ENCODE measurements at regions not wholly inside any gene's neighbourhood (a gene's known extent, or its start where the extent isn't known, plus 50 kb on each side); places are given as distances from the start of the nearest gene placed in this dataset.

GRCh38 chr1:183720028-183720427, 66.9 kb upstream of the APOBEC4 start:
- DNase-seq (ENCODE audit: low spot score): no peak
- no peaks in the 10 kb centered on the region for H3K36me3 ChIP-seq (ENCODE audit: control insufficient read depth in 4 of 4, insufficient read depth in 3 of 4, low read depth in 1 of 4, low read length in 3 of 4)
- H3K4me1 ChIP-seq (ENCODE audit: control insufficient read depth in 4 of 4, insufficient read depth in 4 of 4, low read length in 3 of 4): no peaks in the 10 kb centered on the region
- H3K27ac ChIP-seq (ENCODE audit: low read depth in 1 of 2, low read length in 2 of 2): no peak overlapping the region
- H3K27me3 ChIP-seq (ENCODE audit: control insufficient read depth in 4 of 4, insufficient read depth in 4 of 4, low read length in 3 of 4): no peaks in the 10 kb centered on the region
- TF ChIP-seq, protein P1, sequence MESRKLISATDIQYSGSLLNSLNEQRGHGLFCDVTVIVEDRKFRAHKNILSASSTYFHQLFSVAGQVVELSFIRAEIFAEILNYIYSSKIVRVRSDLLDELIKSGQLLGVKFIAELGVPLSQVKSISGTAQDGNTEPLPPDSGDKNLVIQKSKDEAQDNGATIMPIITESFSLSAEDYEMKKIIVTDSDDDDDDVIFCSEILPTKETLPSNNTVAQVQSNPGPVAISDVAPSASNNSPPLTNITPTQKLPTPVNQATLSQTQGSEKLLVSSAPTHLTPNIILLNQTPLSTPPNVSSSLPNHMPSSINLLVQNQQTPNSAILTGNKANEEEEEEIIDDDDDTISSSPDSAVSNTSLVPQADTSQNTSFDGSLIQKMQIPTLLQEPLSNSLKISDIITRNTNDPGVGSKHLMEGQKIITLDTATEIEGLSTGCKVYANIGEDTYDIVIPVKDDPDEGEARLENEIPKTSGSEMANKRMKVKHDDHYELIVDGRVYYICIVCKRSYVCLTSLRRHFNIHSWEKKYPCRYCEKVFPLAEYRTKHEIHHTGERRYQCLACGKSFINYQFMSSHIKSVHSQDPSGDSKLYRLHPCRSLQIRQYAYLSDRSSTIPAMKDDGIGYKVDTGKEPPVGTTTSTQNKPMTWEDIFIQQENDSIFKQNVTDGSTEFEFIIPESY (IDR thresholded peaks at IDR 0.05): no peak
- TF ChIP-seq HNF4A (conservative IDR thresholded peaks at IDR 0.05): no peak
- TF ChIP-seq MAX (IDR thresholded peaks at IDR 0.05): no peak
- no peak for TF ChIP-seq RXRA (IDR thresholded peaks at IDR 0.05)
- TF ChIP-seq FOXA2 (IDR thresholded peaks at IDR 0.05): no peak
- TF ChIP-seq TAF1 (conservative IDR thresholded peaks at IDR 0.05): no peak
- no peak for TF ChIP-seq ATF3 (IDR thresholded peaks at IDR 0.05)
- no peak for TF ChIP-seq EGR1 (IDR thresholded peaks at IDR 0.05; ENCODE audit: low read depth in 2 of 2)
- no peak for TF ChIP-seq CTCF (IDR thresholded peaks at IDR 0.05; ENCODE audit: low read depth, low read length, missing input control)
- no peak for TF ChIP-seq RAD21 (IDR thresholded peaks at IDR 0.05)
- no peak for TF ChIP-seq SP1 (IDR thresholded peaks at IDR 0.05)
- TF ChIP-seq GABPA (IDR thresholded peaks at IDR 0.05 in 1 of 2, conservative IDR thresholded peaks at IDR 0.05 in 1 of 2): no peak
- TF ChIP-seq JUND (IDR thresholded peaks at IDR 0.05): no peak
- TF ChIP-seq YY1 (IDR thresholded peaks at IDR 0.05): no peak
- TF ChIP-seq NR2F2 (IDR thresholded peaks at IDR 0.05): no peak
- 93% methylated on average over 3 of the region's 3 CpGs for WGBS
- no peak overlapping the region for H3K9ac ChIP-seq (ENCODE audit: low read depth in 1 of 2, low read length in 2 of 2)
- no peaks in the 10 kb centered on the region for H3K9me3 ChIP-seq (ENCODE audit: control insufficient read depth in 4 of 4, low read length in 3 of 4)
- no peak overlapping the region for H3K4me3 ChIP-seq (ENCODE audit: low read depth in 1 of 3, low read length in 3 of 3)

DNA sequence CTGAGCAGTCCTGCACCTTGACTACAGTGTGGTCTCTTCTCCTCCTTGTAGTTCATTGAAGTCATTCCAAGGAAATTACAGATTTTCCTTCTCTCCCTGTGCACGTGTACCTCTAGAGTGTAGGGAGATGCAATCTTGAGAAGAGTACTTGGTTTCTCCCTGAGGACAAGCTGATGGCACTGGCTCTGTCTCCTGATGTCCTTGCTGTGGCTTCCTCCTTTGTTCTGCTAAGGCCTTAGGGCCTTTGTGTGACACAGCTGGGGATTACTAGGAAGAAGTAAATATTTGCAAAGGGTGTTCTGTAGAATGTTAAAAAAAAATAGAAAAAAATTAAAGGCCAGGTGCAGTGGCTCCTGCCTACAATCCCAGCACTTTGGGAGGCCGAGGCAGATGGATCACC, 66.2 kb upstream of the APOBEC4 start:
- 78% methylated on average over 2 of the region's 2 CpGs for WGBS

More for the DNA sequence above, 66.2 kb upstream of the APOBEC4 start:
- H3K36me3 ChIP-seq (ENCODE audit: control insufficient read depth in 4 of 4, insufficient read depth in 3 of 4, low read depth in 1 of 4, low read length in 3 of 4): no peaks in the 10 kb centered on the region
- H3K4me3 ChIP-seq (ENCODE audit: low read depth in 1 of 3, low read length in 3 of 3): no peak overlapping the region
- TF ChIP-seq SP1 (IDR thresholded peaks at IDR 0.05): no peak
- TF ChIP-seq ATF3 (IDR thresholded peaks at IDR 0.05): no peak
- no peak for TF ChIP-seq RXRA (IDR thresholded peaks at IDR 0.05)
- no peak for TF ChIP-seq JUND (IDR thresholded peaks at IDR 0.05)
- no peak for TF ChIP-seq FOXA1 (IDR thresholded peaks at IDR 0.05)
- no peak for TF ChIP-seq HNF4G (IDR thresholded peaks at IDR 0.05)
- no peak for TF ChIP-seq REST (IDR thresholded peaks at IDR 0.05)
- TF ChIP-seq RAD21 (IDR thresholded peaks at IDR 0.05): no peak
- no peak for TF ChIP-seq CTCF (IDR thresholded peaks at IDR 0.05; ENCODE audit: low read depth, low read length, missing input control)
- no peak for TF ChIP-seq FOXA2 (IDR thresholded peaks at IDR 0.05)
- TF ChIP-seq GABPA (IDR thresholded peaks at IDR 0.05 in 1 of 2, conservative IDR thresholded peaks at IDR 0.05 in 1 of 2): no peak
- TF ChIP-seq TAF1 (conservative IDR thresholded peaks at IDR 0.05): no peak
- TF ChIP-seq YY1 (IDR thresholded peaks at IDR 0.05): no peak
- no peak for TF ChIP-seq EGR1 (IDR thresholded peaks at IDR 0.05; ENCODE audit: low read depth in 2 of 2)
- TF ChIP-seq MAX (IDR thresholded peaks at IDR 0.05): no peak
- no peak for TF ChIP-seq HNF4A (conservative IDR thresholded peaks at IDR 0.05)
- no peak for TF ChIP-seq NR2F2 (IDR thresholded peaks at IDR 0.05)
- TF ChIP-seq, protein P1 (IDR thresholded peaks at IDR 0.05): no peak
- H3K4me1 ChIP-seq (ENCODE audit: control insufficient read depth in 4 of 4, insufficient read depth in 4 of 4, low read length in 3 of 4): no peaks in the 10 kb centered on the region
- DNase-seq (ENCODE audit: low spot score): no peak
- no peak overlapping the region for H3K27ac ChIP-seq (ENCODE audit: low read depth in 1 of 2, low read length in 2 of 2)
- H3K9me3 ChIP-seq (ENCODE audit: control insufficient read depth in 4 of 4, low read length in 3 of 4): no peaks in the 10 kb centered on the region
- H3K27me3 ChIP-seq (ENCODE audit: control insufficient read depth in 4 of 4, insufficient read depth in 4 of 4, low read length in 3 of 4): no peaks in the 10 kb centered on the region
- no peak overlapping the region for H3K9ac ChIP-seq (ENCODE audit: low read depth in 1 of 2, low read length in 2 of 2)

Data from liver (tissue), 8 donors.